Progenitor cell of endocrine pancreas (in vitro differentiated cells): ENCODE measurements at regions not wholly inside any gene's neighbourhood (a gene's known extent, or its start where the extent isn't known, plus 50 kb on each side); places are given as distances from the start of the nearest gene placed in this dataset.

Experiments
- DNase-seq: peaks from one replicate; pipeline ENCODE4 v3.0.0; 2021; ENCODE audit warnings: low spot score; ENCODE audit not compliant: unreplicated experiment
- H3K27ac Mint-ChIP-seq: 2 replicates; pipeline ENCODE4 v1.8.0; 2021; ENCODE audit warnings: mild to moderate bottlenecking, moderate library complexity, mixed read lengths
- H3K27me3 Mint-ChIP-seq: 2 replicates; pipeline ENCODE4 v1.8.0; 2021; ENCODE audit warnings: mixed read lengths
- H3K36me3 Mint-ChIP-seq: 2 replicates; pipeline ENCODE4 v1.8.0; 2022; ENCODE audit warnings: mixed read lengths; ENCODE audit not compliant: insufficient read depth
- H3K4me1 Mint-ChIP-seq: 2 replicates; pipeline ENCODE4 v1.8.0; 2021; ENCODE audit warnings: low read depth, mixed read lengths
- H3K4me3 Mint-ChIP-seq: 2 replicates; pipeline ENCODE4 v1.8.0; 2021; ENCODE audit warnings: low read depth, mild to moderate bottlenecking, moderate library complexity, mixed read lengths
- H3K9me3 Mint-ChIP-seq: 2 replicates; pipeline ENCODE4 v1.8.0; 2021; ENCODE audit warnings: low read depth, mixed read lengths
- TF ChIP-seq, protein P1 (sequence below): fragments of 200-600 bp; sonication (generic); IDR thresholded peaks from one replicate; pipeline ENCODE4 v1.5.0; 2021; ENCODE audit warnings: antibody characterized with exemption, mild to moderate bottlenecking; ENCODE audit not compliant: unreplicated experiment

DNA sequence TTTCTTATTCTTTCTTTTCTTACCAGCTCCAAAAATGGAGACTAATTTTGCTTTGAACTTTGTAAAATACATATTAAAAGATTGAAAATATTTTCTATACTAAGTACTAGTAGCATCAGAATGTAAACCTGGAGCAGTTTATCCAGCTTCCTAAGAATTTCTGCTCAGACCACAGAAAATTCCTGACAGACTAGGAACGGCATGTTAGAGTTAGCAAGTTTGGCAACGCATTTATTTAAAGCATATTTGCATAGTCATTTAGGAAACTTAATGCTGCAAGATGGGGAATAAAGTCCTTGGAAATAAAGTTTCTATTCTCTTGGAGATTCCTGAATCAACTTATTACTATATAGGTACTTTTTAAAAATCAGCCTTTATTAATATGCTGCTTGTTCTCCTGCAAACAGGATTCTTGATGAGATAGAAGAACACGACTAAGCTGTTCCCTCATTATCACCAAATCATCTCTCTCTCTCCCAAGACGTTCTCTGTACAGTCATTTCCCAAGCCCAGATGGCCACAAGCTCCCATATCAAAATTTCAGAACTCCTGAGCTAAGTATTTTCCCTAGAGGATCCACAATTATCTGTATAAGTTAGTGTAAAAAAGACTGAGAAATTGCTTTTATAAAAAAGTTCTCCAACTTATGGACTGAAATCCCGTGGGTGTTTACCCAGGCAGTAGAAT is 305.8 kb upstream of the NEBL start:
- TF ChIP-seq, protein P1, sequence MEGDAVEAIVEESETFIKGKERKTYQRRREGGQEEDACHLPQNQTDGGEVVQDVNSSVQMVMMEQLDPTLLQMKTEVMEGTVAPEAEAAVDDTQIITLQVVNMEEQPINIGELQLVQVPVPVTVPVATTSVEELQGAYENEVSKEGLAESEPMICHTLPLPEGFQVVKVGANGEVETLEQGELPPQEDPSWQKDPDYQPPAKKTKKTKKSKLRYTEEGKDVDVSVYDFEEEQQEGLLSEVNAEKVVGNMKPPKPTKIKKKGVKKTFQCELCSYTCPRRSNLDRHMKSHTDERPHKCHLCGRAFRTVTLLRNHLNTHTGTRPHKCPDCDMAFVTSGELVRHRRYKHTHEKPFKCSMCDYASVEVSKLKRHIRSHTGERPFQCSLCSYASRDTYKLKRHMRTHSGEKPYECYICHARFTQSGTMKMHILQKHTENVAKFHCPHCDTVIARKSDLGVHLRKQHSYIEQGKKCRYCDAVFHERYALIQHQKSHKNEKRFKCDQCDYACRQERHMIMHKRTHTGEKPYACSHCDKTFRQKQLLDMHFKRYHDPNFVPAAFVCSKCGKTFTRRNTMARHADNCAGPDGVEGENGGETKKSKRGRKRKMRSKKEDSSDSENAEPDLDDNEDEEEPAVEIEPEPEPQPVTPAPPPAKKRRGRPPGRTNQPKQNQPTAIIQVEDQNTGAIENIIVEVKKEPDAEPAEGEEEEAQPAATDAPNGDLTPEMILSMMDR, result no peak
- Mint-ChIP-seq H3K36me3 (peaks cover 2% of the 10 kb centered on the region), H3K27ac (no peak overlapping the region), H3K9me3 (peaks cover 16% of the 10 kb centered on the region), H3K4me3 (no peak overlapping the region), H3K27me3 (no peaks in the 10 kb centered on the region), H3K4me1 (no peaks in the 10 kb centered on the region)
- DNase-seq, result no peak

DNA sequence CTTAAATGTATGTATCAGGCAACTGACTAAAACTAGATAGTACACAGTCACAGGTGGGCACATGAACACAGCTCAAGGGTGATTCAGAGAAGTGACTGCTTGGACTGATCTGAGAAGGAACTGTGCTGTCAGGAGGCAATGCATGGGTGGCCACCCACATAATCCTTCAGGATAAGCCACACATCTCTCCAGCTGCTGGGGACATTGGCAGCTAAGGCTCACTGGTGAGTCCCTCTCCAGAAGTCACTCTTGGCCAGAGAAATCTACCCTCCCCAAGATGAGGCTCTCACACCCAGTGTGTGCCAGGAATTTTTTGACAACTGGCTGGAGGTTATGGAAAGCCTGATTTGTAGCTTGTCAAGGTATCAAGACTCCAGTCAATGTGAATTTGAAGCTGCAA is 302.4 kb upstream of the NEBL start:
- DNase-seq, result no peak
- Mint-ChIP-seq H3K27ac (no peak overlapping the region), H3K36me3 (no peaks in the 10 kb centered on the region), H3K27me3 (no peaks in the 10 kb centered on the region), H3K4me3 (no peak overlapping the region), H3K9me3 (peaks cover 14% of the 10 kb centered on the region), H3K4me1 (peaks cover 3% of the 10 kb centered on the region)
- TF ChIP-seq, protein P1, result no peak

DNA sequence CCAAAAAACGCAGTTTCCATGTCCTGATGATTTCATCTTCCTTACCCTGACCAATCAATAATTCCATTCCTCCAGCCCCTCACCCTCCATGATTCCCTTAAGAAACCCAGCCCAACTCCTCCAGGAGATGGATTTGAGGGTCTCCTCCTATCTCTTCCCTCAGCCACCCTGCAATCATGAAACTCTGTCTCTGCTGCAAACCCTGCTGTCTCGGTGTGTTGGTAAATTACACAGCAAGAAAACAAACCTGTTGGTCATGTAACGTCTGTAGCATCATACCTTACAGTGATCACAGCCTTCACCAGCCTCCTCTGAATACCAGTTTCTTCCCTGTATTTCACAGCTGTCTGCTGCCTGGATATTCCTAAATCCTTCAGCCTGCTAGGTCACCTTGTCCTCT is 300.7 kb upstream of the NEBL start:
- no peak overlapping the region for H3K27ac Mint-ChIP-seq
- no peak for DNase-seq
- H3K36me3 Mint-ChIP-seq, result no peaks in the 10 kb centered on the region
- TF ChIP-seq, protein P1, result no peak
- H3K4me1 Mint-ChIP-seq, result peaks cover 3% of the 10 kb centered on the region
- H3K4me3 Mint-ChIP-seq, result no peak overlapping the region
- no peaks in the 10 kb centered on the region for H3K27me3 Mint-ChIP-seq
- peaks cover 14% of the 10 kb centered on the region for H3K9me3 Mint-ChIP-seq

DNA sequence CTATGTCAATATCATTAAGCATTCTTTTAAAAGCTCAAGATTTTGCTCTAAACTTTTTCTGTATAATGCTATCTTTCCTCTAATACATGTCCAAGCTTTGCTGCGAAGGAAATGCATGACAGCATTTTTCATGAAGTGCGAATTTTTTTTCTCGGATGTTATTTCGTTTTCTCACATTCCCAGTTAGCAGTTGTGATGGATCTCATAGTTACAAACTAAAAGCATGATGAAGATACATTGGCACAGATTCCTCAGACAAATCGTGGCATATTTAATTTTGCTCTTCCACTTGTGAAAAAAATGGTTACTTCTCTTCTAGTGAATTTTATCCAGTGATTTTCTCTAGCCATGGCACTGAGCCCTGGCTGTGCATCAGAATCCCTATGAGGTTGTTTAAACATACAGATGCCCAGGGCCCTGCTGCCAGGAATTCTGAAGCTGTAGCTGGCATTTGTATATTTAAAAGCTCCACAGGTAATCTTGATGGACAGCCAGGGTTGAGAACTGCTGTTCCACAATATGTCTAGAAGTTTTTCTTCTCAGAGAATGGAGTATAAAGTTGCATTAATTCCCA is 299.8 kb upstream of the NEBL start:
- no peak overlapping the region for H3K4me3 Mint-ChIP-seq
- TF ChIP-seq, protein P1, result no peak
- peaks cover 5% of the 10 kb centered on the region for H3K4me1 Mint-ChIP-seq
- H3K36me3 Mint-ChIP-seq, result no peaks in the 10 kb centered on the region
- peaks cover 14% of the 10 kb centered on the region for H3K9me3 Mint-ChIP-seq
- no peaks in the 10 kb centered on the region for H3K27me3 Mint-ChIP-seq
- no peak overlapping the region for H3K27ac Mint-ChIP-seq
- no peak for DNase-seq

DNA sequence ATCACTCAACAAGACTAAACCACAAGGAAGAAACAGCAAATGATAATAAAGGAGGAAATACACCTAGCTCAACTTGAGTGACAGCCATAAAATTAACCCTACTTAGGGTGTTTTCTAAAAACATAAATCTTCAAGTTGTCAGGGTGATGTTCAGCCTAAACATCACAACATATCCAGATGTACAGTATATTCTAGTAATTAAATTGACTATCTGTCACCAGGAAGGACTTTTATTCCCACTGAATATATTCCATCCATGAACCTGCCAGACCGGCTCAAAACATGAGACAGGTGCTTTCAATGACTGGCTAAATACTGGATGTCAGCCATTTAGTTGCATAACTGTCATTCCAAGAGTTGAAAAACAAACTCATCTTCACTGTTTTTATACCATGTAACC is 298.1 kb upstream of the NEBL start:
- Mint-ChIP-seq H3K4me1 (peaks cover 10% of the 10 kb centered on the region), H3K4me3 (no peak overlapping the region), H3K36me3 (no peaks in the 10 kb centered on the region), H3K9me3 (peaks cover 14% of the 10 kb centered on the region), H3K27ac (no peak overlapping the region), H3K27me3 (no peaks in the 10 kb centered on the region)
- TF ChIP-seq, protein P1, result no peak
- no peak for DNase-seq
